Chondrocyte (in vitro differentiated cells): ENCODE measurements at regions not wholly inside any gene's neighbourhood (a gene's known extent, or its start where the extent isn't known, plus 50 kb on each side); places are given as distances from the start of the nearest gene placed in this dataset.
A peak's percentile ranks its signal among the peaks of the same experiment; 100 is the strongest.

ENCODE experiments used
- DNase-seq: peaks from one replicate; pipeline ENCODE4 v3.0.0; 2021; ENCODE audit warnings: mixed read lengths, low spot score
- H3K27ac Mint-ChIP-seq: one replicate; pipeline ENCODE4 v1.8.0; 2021; ENCODE audit warnings: mild to moderate bottlenecking, moderate library complexity, mixed read lengths; ENCODE audit not compliant: unreplicated experiment
- H3K27me3 Mint-ChIP-seq: 2 replicates; pipeline ENCODE4 v1.8.0; 2021; ENCODE audit warnings: low read depth, mixed read lengths
- H3K36me3 Mint-ChIP-seq: 2 replicates; pipeline ENCODE4 v1.8.0; 2021; ENCODE audit warnings: low read depth, mixed read lengths
- H3K4me1 Mint-ChIP-seq: 2 replicates; pipeline ENCODE4 v1.8.0; 2021; ENCODE audit warnings: low read depth, mild to moderate bottlenecking, mixed read lengths
- H3K4me3 Mint-ChIP-seq: one replicate; pipeline ENCODE4 v1.8.0; 2021; ENCODE audit warnings: mild to moderate bottlenecking, moderate library complexity, mixed read lengths; ENCODE audit not compliant: unreplicated experiment
- H3K9me3 Mint-ChIP-seq: 2 replicates; pipeline ENCODE4 v1.8.0; 2021; ENCODE audit warnings: low read depth, mixed read lengths
- CTCF ChIP-seq: fragments of 200-600 bp; sonication (generic); IDR thresholded peaks from 2 replicates; pipeline ENCODE4 v1.5.0; 2021; ENCODE audit warnings: antibody characterized with exemption, mild to moderate bottlenecking, moderate library complexity

- Mint-ChIP-seq H3K27ac (no peak overlapping the region), H3K4me3 (no peak overlapping the region), H3K9me3 (peaks cover 14% of the 10 kb centered on the region), H3K4me1 (peaks cover 31% of the 10 kb centered on the region), H3K27me3 (no peaks in the 10 kb centered on the region), H3K36me3 (peaks cover 2% of the 10 kb centered on the region)
- no peak for DNase-seq
- no peak for TF ChIP-seq CTCF
Measured at GRCh38 chr7:19296617-19297016, 151.4 kb upstream of the FERD3L start.

- no peak for DNase-seq
Measured at GRCh38 chr7:19295376-19295775, 150.2 kb upstream of the FERD3L start.

GRCh38 chr7:19294619-19295018 is 149.4 kb upstream of the FERD3L start:
- peaks cover 14% of the 10 kb centered on the region for H3K9me3 Mint-ChIP-seq
- no peak overlapping the region for H3K4me3 Mint-ChIP-seq
- no peak for DNase-seq
- peaks cover 2% of the 10 kb centered on the region for H3K36me3 Mint-ChIP-seq
- H3K4me1 Mint-ChIP-seq: peaks cover 31% of the 10 kb centered on the region
- no peak for TF ChIP-seq CTCF
- H3K27me3 Mint-ChIP-seq: no peaks in the 10 kb centered on the region
- H3K27ac Mint-ChIP-seq: peak overlapping the region; percentile 68

More at GRCh38 chr7:19295376-19295775, 150.2 kb upstream of the FERD3L start:
- H3K4me1 Mint-ChIP-seq: peaks cover 31% of the 10 kb centered on the region
- H3K27me3 Mint-ChIP-seq: no peaks in the 10 kb centered on the region
- no peak for TF ChIP-seq CTCF
- peaks cover 2% of the 10 kb centered on the region for H3K36me3 Mint-ChIP-seq
- no peak overlapping the region for H3K4me3 Mint-ChIP-seq
- H3K9me3 Mint-ChIP-seq: peaks cover 14% of the 10 kb centered on the region
- H3K27ac Mint-ChIP-seq: no peak overlapping the region

DNA sequence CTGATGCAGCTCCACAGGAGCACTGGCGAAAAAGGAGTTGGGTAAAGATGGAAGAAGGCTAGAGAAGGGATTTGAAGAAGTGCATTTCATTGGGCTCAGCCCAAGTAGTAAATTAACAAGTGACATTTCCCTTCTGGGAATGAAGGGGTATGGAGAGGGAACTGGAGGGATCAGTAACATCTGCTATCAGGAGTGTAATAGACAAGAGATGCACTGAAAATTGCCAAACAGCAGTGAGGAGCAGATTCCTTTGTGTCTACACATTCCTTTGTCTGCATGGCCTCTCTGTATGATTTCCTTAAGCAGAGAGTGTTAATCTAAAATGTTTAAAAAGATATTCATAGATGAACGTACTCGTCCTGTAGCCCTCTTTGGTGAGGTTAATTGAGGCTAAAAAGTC is 148.2 kb upstream of the FERD3L start:
- Mint-ChIP-seq H3K27ac (no peak overlapping the region), H3K4me3 (no peak overlapping the region), H3K9me3 (peaks cover 14% of the 10 kb centered on the region), H3K27me3 (no peaks in the 10 kb centered on the region), H3K4me1 (peaks cover 31% of the 10 kb centered on the region), H3K36me3 (peaks cover 2% of the 10 kb centered on the region)
- no peak for DNase-seq
- no peak for TF ChIP-seq CTCF

- H3K27ac Mint-ChIP-seq: no peak overlapping the region
- H3K27me3 Mint-ChIP-seq: no peaks in the 10 kb centered on the region
- no peak for TF ChIP-seq CTCF
- no peak overlapping the region for H3K4me3 Mint-ChIP-seq
- peaks cover 2% of the 10 kb centered on the region for H3K36me3 Mint-ChIP-seq
- peaks cover 31% of the 10 kb centered on the region for H3K4me1 Mint-ChIP-seq
- no peak for DNase-seq
- peaks cover 12% of the 10 kb centered on the region for H3K9me3 Mint-ChIP-seq
Measured at GRCh38 chr7:19290968-19291367, 145.7 kb upstream of the FERD3L start.
